ENCODE measurements at regions not wholly inside any gene's neighbourhood (a gene's known extent, or its start where the extent isn't known, plus 50 kb on each side); places are given as distances from the start of the nearest gene placed in this dataset.

DNA sequence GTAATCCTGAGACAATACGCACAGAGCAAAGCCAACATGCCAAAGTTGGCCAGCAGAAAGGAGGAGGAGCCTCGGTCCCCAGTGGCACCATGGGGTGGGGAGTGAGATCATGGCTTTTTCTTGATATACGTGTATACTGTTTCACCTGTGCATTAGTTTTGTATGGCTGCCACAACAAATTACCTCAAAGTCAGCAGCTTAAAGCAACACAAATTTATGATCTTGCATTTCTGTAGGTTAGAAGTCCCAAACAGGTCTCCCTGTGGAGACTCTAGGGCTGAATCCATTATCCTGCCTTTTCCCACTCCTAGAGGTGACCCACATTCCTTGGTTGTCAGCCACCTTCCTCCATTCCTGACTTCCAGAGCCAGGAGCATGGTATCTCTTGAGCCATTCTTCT is 176.9 kb upstream of the NSMCE3 start:
- dilution Hi-C loops (cut with MboI; ENCODE audit: extremely low pct_ligation_motif_present, low sequenced_read_pairs) = no loop called here

DNA sequence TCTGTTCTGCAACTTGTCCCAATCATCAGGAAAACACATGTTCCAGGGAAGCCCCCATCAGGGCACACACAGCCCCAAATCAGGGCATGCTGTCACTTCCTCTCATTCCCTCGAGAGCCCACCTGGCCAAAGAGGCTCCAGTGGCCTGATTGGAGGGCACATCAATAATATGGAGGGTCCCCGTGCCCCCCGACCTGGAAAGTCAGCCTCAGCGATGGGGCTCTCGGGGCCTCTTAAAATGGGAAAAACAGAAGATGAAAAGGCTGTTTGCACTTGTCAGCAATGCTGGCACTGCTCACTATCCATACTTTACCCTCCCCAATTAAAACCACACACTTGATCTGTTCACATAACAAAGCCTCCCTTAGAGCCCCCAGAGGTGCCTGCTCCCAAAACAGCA is 172.9 kb upstream of the NSMCE3 start:
- H3K4me3 ChIP-seq (replicated peaks in 1 of 3; ENCODE audit: insufficient read depth in 1 of 3, low read depth in 1 of 3, low read length in 3 of 3) = no peak overlapping the region
- H3K79me2 ChIP-seq (ENCODE audit: control insufficient read depth, insufficient read depth, low read length) = no peaks in the 10 kb centered on the region
- BruUV-seq (replicated peaks) = no TSS peak
- H3K27ac ChIP-seq (ENCODE audit: insufficient read depth, low read depth, low read length) = no peak overlapping the region
- intact Hi-C loops (cut with micrococcal nuclease) (no loop called here), dilution Hi-C loops (cut with MboI; ENCODE audit: extremely low pct_ligation_motif_present, low sequenced_read_pairs) (no loop called here)
- H3K36me3 ChIP-seq (ENCODE audit: control insufficient read depth in 2 of 2, extremely low read depth in 1 of 2, insufficient read depth in 2 of 2, low read length in 2 of 2) = no peaks in the 10 kb centered on the region
- no peak for DNase-seq (ENCODE audit: low read depth, low spot score)
- ChIA-PET POLR2A (no interaction called here), CTCF (no interaction called here)
- no peaks in the 10 kb centered on the region for H3K27me3 ChIP-seq (ENCODE audit: control insufficient read depth in 2 of 2, insufficient read depth in 2 of 2, low read length in 2 of 2)
- TF ChIP-seq POLR2A (IDR thresholded peaks at IDR 0.05; ENCODE audit: low read depth, low read length) = no peak
- TF ChIP-seq, protein P1, sequence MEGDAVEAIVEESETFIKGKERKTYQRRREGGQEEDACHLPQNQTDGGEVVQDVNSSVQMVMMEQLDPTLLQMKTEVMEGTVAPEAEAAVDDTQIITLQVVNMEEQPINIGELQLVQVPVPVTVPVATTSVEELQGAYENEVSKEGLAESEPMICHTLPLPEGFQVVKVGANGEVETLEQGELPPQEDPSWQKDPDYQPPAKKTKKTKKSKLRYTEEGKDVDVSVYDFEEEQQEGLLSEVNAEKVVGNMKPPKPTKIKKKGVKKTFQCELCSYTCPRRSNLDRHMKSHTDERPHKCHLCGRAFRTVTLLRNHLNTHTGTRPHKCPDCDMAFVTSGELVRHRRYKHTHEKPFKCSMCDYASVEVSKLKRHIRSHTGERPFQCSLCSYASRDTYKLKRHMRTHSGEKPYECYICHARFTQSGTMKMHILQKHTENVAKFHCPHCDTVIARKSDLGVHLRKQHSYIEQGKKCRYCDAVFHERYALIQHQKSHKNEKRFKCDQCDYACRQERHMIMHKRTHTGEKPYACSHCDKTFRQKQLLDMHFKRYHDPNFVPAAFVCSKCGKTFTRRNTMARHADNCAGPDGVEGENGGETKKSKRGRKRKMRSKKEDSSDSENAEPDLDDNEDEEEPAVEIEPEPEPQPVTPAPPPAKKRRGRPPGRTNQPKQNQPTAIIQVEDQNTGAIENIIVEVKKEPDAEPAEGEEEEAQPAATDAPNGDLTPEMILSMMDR (IDR thresholded peaks at IDR 0.05; ENCODE audit: extremely low read depth in 1 of 2, insufficient read depth in 1 of 2, low read depth in 1 of 2, low read length in 2 of 2) = no peak
- H2AFZ ChIP-seq (ENCODE audit: low read depth, low read length) = no peak overlapping the region
- H3K9me1 ChIP-seq (replicated peaks; ENCODE audit: control insufficient read depth, extremely low read depth, insufficient read depth, low read length) = no peaks in the 10 kb centered on the region
- FAIRE-seq = no peak
- no peaks in the 10 kb centered on the region for H3K9me3 ChIP-seq (replicated peaks; ENCODE audit: control insufficient read depth, insufficient read depth, low read length)
- H4K20me1 ChIP-seq (replicated peaks; ENCODE audit: control insufficient read depth, extremely low read depth, insufficient read depth, low read length) = no peaks in the 10 kb centered on the region
- H3K4me2 ChIP-seq (ENCODE audit: insufficient read depth, low read length) = no peak overlapping the region
- no peaks in the 10 kb centered on the region for H3K4me1 ChIP-seq (ENCODE audit: control insufficient read depth, extremely low read depth, insufficient read depth, low read length)
- no peak overlapping the region for H3K9ac ChIP-seq (replicated peaks; ENCODE audit: extremely low read depth, insufficient read depth, low read length)

More for the DNA sequence above, 176.9 kb upstream of the NSMCE3 start:
- ChIA-PET POLR2A (no interaction called here), CTCF (no interaction called here)
- no peak overlapping the region for H3K4me2 ChIP-seq (ENCODE audit: insufficient read depth, low read length)
- no peaks in the 10 kb centered on the region for H3K9me1 ChIP-seq (replicated peaks; ENCODE audit: control insufficient read depth, extremely low read depth, insufficient read depth, low read length)
- no peaks in the 10 kb centered on the region for H3K4me1 ChIP-seq (ENCODE audit: control insufficient read depth, extremely low read depth, insufficient read depth, low read length)
- no peak overlapping the region for H2AFZ ChIP-seq (ENCODE audit: low read depth, low read length)
- no peaks in the 10 kb centered on the region for H3K79me2 ChIP-seq (ENCODE audit: control insufficient read depth, insufficient read depth, low read length)
- no peaks in the 10 kb centered on the region for H3K27me3 ChIP-seq (ENCODE audit: control insufficient read depth in 2 of 2, insufficient read depth in 2 of 2, low read length in 2 of 2)
- FAIRE-seq (no peak), DNase-seq (ENCODE audit: low read depth, low spot score) (no peak)
- no peak overlapping the region for H3K27ac ChIP-seq (ENCODE audit: insufficient read depth, low read depth, low read length)
- no peaks in the 10 kb centered on the region for H3K9me3 ChIP-seq (replicated peaks; ENCODE audit: control insufficient read depth, insufficient read depth, low read length)
- TF ChIP-seq POLR2A (IDR thresholded peaks at IDR 0.05; ENCODE audit: low read depth, low read length) = no peak
- TF ChIP-seq FOS (IDR thresholded peaks at IDR 0.05; ENCODE audit: borderline replicate concordance, insufficient read depth, low read length) = no peak
- TF ChIP-seq EZH2 (IDR thresholded peaks at IDR 0.05; ENCODE audit: borderline replicate concordance, low read depth, low read length, severe bottlenecking) = no peak
- no peak for TF ChIP-seq JUN (IDR thresholded peaks at IDR 0.05; ENCODE audit: borderline replicate concordance, insufficient read depth, insufficient read length, low read depth)
- TF ChIP-seq, protein P1 (IDR thresholded peaks at IDR 0.05; ENCODE audit: extremely low read depth in 1 of 2, insufficient read depth in 1 of 2, low read depth in 1 of 2, low read length in 2 of 2) = no peak
- TF ChIP-seq MAX (IDR thresholded peaks at IDR 0.05; ENCODE audit: insufficient read depth, insufficient read length) = no peak
- TF ChIP-seq POLR2AphosphoS5 (IDR thresholded peaks at IDR 0.05; ENCODE audit: insufficient read depth, low read depth, low read length) = no peak
- no TSS peak for BruUV-seq (replicated peaks)
- no peak overlapping the region for H3K9ac ChIP-seq (replicated peaks; ENCODE audit: extremely low read depth, insufficient read depth, low read length)
- H3K36me3 ChIP-seq (ENCODE audit: control insufficient read depth in 2 of 2, extremely low read depth in 1 of 2, insufficient read depth in 2 of 2, low read length in 2 of 2) = no peaks in the 10 kb centered on the region
- intact Hi-C loops (cut with micrococcal nuclease) = no loop called here
- H3K4me3 ChIP-seq (replicated peaks in 1 of 3; ENCODE audit: insufficient read depth in 1 of 3, low read depth in 1 of 3, low read length in 3 of 3) = no peak overlapping the region
- no peaks in the 10 kb centered on the region for H4K20me1 ChIP-seq (replicated peaks; ENCODE audit: control insufficient read depth, extremely low read depth, insufficient read depth, low read length)
